ENCODE measurements at regions not wholly inside any gene's neighbourhood (a gene's known extent, or its start where the extent isn't known, plus 50 kb on each side); places are given as distances from the start of the nearest gene placed in this dataset.
A peak's percentile ranks its signal among the peaks of the same experiment; 100 is the strongest.

GRCh38 chr1:80417671-80418070 lies 1383.1 kb upstream of the ADGRL2 start:
- 96% methylated on average over 1 of the region's 1 CpG for WGBS
- no peak overlapping the region for H3K4me3 ChIP-seq
- H3K36me3 ChIP-seq: no peaks in the 10 kb centered on the region
- DNase-seq (ENCODE audit: low spot score): no peak
- no peaks in the 10 kb centered on the region for H3K9me3 ChIP-seq
- H3K27ac ChIP-seq: no peak overlapping the region
- TF ChIP-seq CTCF (IDR thresholded peaks at IDR 0.05) (no peak), POLR2AphosphoS5 (IDR thresholded peaks at IDR 0.05) (no peak), POLR2A (IDR thresholded peaks at IDR 0.05) (no peak)
- H3K4me1 ChIP-seq (replicated peaks): no peaks in the 10 kb centered on the region
- intact Hi-C loops (cut with DNase I): no loop called here
- H3K27me3 ChIP-seq (replicated peaks; ENCODE audit: insufficient read depth): no peaks in the 10 kb centered on the region

GRCh38 chr1:80413969-80414368 lies 1386.8 kb upstream of the ADGRL2 start:
- no peak overlapping the region for H3K4me3 ChIP-seq
- no peak for TF ChIP-seq POLR2A (IDR thresholded peaks at IDR 0.05)
- TF ChIP-seq POLR2AphosphoS5 (IDR thresholded peaks at IDR 0.05): no peak
- intact Hi-C loops (cut with DNase I): no loop called here
- H3K4me1 ChIP-seq (replicated peaks): no peaks in the 10 kb centered on the region
- WGBS: 80% methylated on average over 1 of the region's 1 CpG
- H3K27me3 ChIP-seq (replicated peaks; ENCODE audit: insufficient read depth): no peaks in the 10 kb centered on the region
- no peaks in the 10 kb centered on the region for H3K36me3 ChIP-seq
- H3K27ac ChIP-seq: no peak overlapping the region
- no peaks in the 10 kb centered on the region for H3K9me3 ChIP-seq
- DNase-seq (ENCODE audit: low spot score): no peak

- no peak for DNase-seq (ENCODE audit: low spot score)
- intact Hi-C loops (cut with DNase I): no loop called here
- TF ChIP-seq CTCF (IDR thresholded peaks at IDR 0.05) (no peak), POLR2AphosphoS5 (IDR thresholded peaks at IDR 0.05) (no peak), POLR2A (IDR thresholded peaks at IDR 0.05) (no peak)
- 87% methylated on average over 4 of the region's 4 CpGs for WGBS
- Histone ChIP-seq H3K27ac (no peak overlapping the region), H3K9me3 (no peaks in the 10 kb centered on the region), H3K27me3 (replicated peaks; ENCODE audit: insufficient read depth) (no peaks in the 10 kb centered on the region), H3K4me3 (no peak overlapping the region), H3K36me3 (no peaks in the 10 kb centered on the region), H3K4me1 (replicated peaks) (no peaks in the 10 kb centered on the region)
Measured at GRCh38 chr1:80410233-80410632, 1390.5 kb upstream of the ADGRL2 start.

- H3K36me3 ChIP-seq: no peaks in the 10 kb centered on the region
- no peak for DNase-seq (ENCODE audit: low spot score)
- H3K4me3 ChIP-seq: no peak overlapping the region
- H3K27ac ChIP-seq: no peak overlapping the region
- no peaks in the 10 kb centered on the region for H3K4me1 ChIP-seq (replicated peaks)
- no peak for TF ChIP-seq POLR2A (IDR thresholded peaks at IDR 0.05)
- no peak for TF ChIP-seq CTCF (IDR thresholded peaks at IDR 0.05)
- peak; percentile 63 for TF ChIP-seq POLR2AphosphoS5 (IDR thresholded peaks at IDR 0.05)
- no peaks in the 10 kb centered on the region for H3K27me3 ChIP-seq (replicated peaks; ENCODE audit: insufficient read depth)
- H3K9me3 ChIP-seq: no peaks in the 10 kb centered on the region
- 22% methylated on average over 4 of the region's 4 CpGs for WGBS
- intact Hi-C loops (cut with DNase I): no loop called here
Measured at GRCh38 chr1:80403471-80403893, 1397.0 kb upstream of the ADGRL4 start.

- DNase-seq (ENCODE audit: low spot score): no peak
- Histone ChIP-seq H3K4me1 (replicated peaks) (no peaks in the 10 kb centered on the region), H3K9me3 (no peaks in the 10 kb centered on the region), H3K27me3 (replicated peaks; ENCODE audit: insufficient read depth) (no peaks in the 10 kb centered on the region), H3K36me3 (no peaks in the 10 kb centered on the region), H3K27ac (no peak overlapping the region), H3K4me3 (no peak overlapping the region)
- TF ChIP-seq CTCF (IDR thresholded peaks at IDR 0.05): no peak
- TF ChIP-seq POLR2A (IDR thresholded peaks at IDR 0.05): no peak
- TF ChIP-seq POLR2AphosphoS5 (IDR thresholded peaks at IDR 0.05): no peak
- intact Hi-C loops (cut with DNase I): no loop called here
- 71% methylated on average over 3 of the region's 3 CpGs for WGBS
Measured at GRCh38 chr1:80402625-80403024, 1396.1 kb upstream of the ADGRL4 start.

Measured in prostate gland (tissue), 2 donors.